PC-9 (cell line): ENCODE measurements at regions not wholly inside any gene's neighbourhood (a gene's known extent, or its start where the extent isn't known, plus 50 kb on each side); places are given as distances from the start of the nearest gene placed in this dataset.

Source experiments
- BruUV-seq: library from RNA; stranded (reverse); fragments of 400-500 nt; replicated peaks from 2 replicates; lab custom pipeline; 2021; lab: Mats Ljungman, UMichigan
- CTCF ChIA-PET: fragments of 300-600 bp; sonication (Branson Sonifier 250); formaldehyde crosslinking; loops from one replicate; lab custom pipeline; 2022; ENCODE audit warnings: antibody characterized with exemption; lab: Charles Lee
- POLR2A ChIA-PET: fragments of 300-600 bp; sonication (Branson Sonifier 250); formaldehyde crosslinking; loops from one replicate; lab custom pipeline; 2022; ENCODE audit warnings: antibody characterized with exemption; ENCODE audit not compliant: unreplicated experiment; lab: Charles Lee
- DNase-seq, 2 experiments: peaks; one replicate each; pipeline versions ENCODE4 v3.0.0 to v3.0.0-alpha.2; 2015 to 2022; ENCODE audit warnings: mixed read lengths in 1 of 2
- H2AFZ ChIP-seq: fragments of 200-600 bp; sonication (generic); 2 replicates; pipeline ENCODE4 v1.8.1; 2017; ENCODE audit warnings: antibody characterized with exemption
- H3F3A ChIP-seq: fragments of 200-600 bp; sonication (generic); 2 replicates; pipeline ENCODE4 v1.8.1; 2017; ENCODE audit warnings: antibody characterized with exemption, mild to moderate bottlenecking, low read depth; ENCODE audit not compliant: insufficient read depth
- H3K27ac ChIP-seq: fragments of 200-600 bp; sonication (generic); 2 replicates; pipeline ENCODE4 v1.6.1; 2016; ENCODE audit warnings: mixed run types
- H3K27me3 ChIP-seq: fragments of 200-600 bp; sonication (generic); 2 replicates; pipeline ENCODE4 v1.6.1; 2016; ENCODE audit warnings: low read depth, mixed run types; ENCODE audit not compliant: insufficient read depth
- H3K36me3 ChIP-seq: fragments of 200-600 bp; sonication (generic); 2 replicates; pipeline ENCODE4 v1.6.1; 2016; ENCODE audit warnings: low read depth, mixed run types
- H3K4me1 ChIP-seq: fragments of 200-600 bp; sonication (generic); replicated peaks from 2 replicates; pipeline ENCODE4 v1.6.1; 2016; ENCODE audit warnings: mixed run types; ENCODE audit not compliant: insufficient read depth
- H3K4me2 ChIP-seq: fragments of 200-600 bp; sonication (generic); 2 replicates; pipeline ENCODE4 v1.6.1; 2017; ENCODE audit warnings: mixed run types
- H3K4me3 ChIP-seq: fragments of 200-600 bp; sonication (generic); 2 replicates; pipeline ENCODE4 v1.6.1; 2016; ENCODE audit warnings: mixed run types
- H3K79me2 ChIP-seq: fragments of 200-600 bp; sonication (generic); 2 replicates; pipeline ENCODE4 v1.6.1; 2017; ENCODE audit warnings: low read depth, mixed run types
- H3K9me2 ChIP-seq: fragments of 200-600 bp; sonication (generic); 2 replicates; pipeline ENCODE4 v1.8.1; 2017; ENCODE audit warnings: mild to moderate bottlenecking; ENCODE audit not compliant: insufficient read depth
- H3K9me3 ChIP-seq: fragments of 200-600 bp; sonication (generic); 2 replicates; pipeline ENCODE4 v1.8.1; 2016; ENCODE audit warnings: low read depth; ENCODE audit not compliant: insufficient read depth
- H4K20me1 ChIP-seq: fragments of 200-600 bp; sonication (generic); 2 replicates; pipeline ENCODE4 v1.8.1; 2017; ENCODE audit not compliant: insufficient read depth
- EZH2 ChIP-seq: fragments of 200-600 bp; sonication (generic); IDR thresholded peaks from 2 replicates; pipeline ENCODE4 v1.8.0; 2017; ENCODE audit warnings: antibody characterized with exemption, low read depth
- intact Hi-C: fragments of 100-400 bp; cut with micrococcal nuclease; formaldehyde crosslinking; loops from one replicate; pipeline ENCODE4 v1.10.0; 2022; ENCODE audit not compliant: unreplicated experiment
- TF ChIP-seq, protein P1 (sequence below): fragments of 200-600 bp; sonication (generic); conservative IDR thresholded peaks from 2 replicates; pipeline ENCODE4 v1.6.1; 2017; ENCODE audit warnings: mixed run types, antibody characterized with exemption, mild to moderate bottlenecking, moderate library complexity

DNA sequence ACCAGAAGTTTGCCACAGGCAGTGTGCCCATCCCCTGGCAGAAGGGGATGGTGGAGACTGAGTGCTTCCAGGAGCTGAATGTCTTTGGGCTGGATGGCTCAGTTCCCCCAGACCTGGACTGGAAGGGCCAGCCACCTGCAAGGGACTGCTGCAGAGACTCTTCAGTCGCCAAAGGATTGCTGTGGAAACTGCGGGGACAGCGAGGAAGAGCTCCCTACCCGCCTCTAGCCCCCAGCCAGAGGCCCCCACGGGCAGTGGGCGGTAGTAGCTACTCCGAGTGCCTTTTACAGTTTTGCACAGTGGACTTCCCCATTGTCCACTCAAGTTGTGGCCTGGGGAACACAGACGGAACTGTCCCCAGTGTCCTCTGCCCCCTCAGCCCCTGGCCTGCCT is 138.5 kb downstream of the ZDHHC20 start:
- POLR2A ChIA-PET: no interaction called here
- H3K9me3 ChIP-seq: no peaks in the 10 kb centered on the region
- BruUV-seq: no TSS peak
- no peaks in the 10 kb centered on the region for H3K79me2 ChIP-seq
- no peak overlapping the region for H3K4me3 ChIP-seq
- no peaks in the 10 kb centered on the region for H3K36me3 ChIP-seq
- H3K4me1 ChIP-seq: no peaks in the 10 kb centered on the region
- DNase-seq: no peak
- H4K20me1 ChIP-seq: no peaks in the 10 kb centered on the region
- TF ChIP-seq EZH2: no peak
- TF ChIP-seq, protein P1, sequence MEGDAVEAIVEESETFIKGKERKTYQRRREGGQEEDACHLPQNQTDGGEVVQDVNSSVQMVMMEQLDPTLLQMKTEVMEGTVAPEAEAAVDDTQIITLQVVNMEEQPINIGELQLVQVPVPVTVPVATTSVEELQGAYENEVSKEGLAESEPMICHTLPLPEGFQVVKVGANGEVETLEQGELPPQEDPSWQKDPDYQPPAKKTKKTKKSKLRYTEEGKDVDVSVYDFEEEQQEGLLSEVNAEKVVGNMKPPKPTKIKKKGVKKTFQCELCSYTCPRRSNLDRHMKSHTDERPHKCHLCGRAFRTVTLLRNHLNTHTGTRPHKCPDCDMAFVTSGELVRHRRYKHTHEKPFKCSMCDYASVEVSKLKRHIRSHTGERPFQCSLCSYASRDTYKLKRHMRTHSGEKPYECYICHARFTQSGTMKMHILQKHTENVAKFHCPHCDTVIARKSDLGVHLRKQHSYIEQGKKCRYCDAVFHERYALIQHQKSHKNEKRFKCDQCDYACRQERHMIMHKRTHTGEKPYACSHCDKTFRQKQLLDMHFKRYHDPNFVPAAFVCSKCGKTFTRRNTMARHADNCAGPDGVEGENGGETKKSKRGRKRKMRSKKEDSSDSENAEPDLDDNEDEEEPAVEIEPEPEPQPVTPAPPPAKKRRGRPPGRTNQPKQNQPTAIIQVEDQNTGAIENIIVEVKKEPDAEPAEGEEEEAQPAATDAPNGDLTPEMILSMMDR: no peak
- H2AFZ ChIP-seq: no peak overlapping the region
- H3K27me3 ChIP-seq: no peaks in the 10 kb centered on the region
- no peak overlapping the region for H3K4me2 ChIP-seq
- H3K27ac ChIP-seq: no peak overlapping the region
- H3F3A ChIP-seq: no peaks in the 10 kb centered on the region
- intact Hi-C loops: no loop called here
- H3K9me2 ChIP-seq: no peaks in the 10 kb centered on the region
- CTCF ChIA-PET: no interaction called here

DNA sequence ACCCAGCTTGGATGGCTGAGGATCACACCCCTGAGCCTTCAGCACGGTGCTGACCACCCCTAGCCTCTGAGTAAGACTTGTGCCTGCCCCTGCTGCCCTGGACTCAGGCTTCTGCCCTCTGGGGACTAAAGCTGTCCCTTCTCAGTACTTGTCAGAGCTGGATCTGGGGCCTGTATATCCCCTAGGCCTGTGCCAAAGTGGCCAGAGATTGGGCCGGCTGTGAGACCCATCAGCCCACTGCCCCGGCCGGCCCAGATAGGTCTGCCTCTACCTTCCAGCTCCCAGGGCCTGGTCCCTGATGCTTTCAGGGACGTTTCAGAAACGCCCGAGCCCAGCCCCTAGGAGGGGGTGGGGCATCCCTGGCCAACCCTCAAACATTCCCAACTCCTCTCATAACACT is 137.8 kb downstream of the ZDHHC20 start:
- Histone ChIP-seq H4K20me1 (no peaks in the 10 kb centered on the region), H3K4me1 (no peaks in the 10 kb centered on the region), H3K27me3 (no peaks in the 10 kb centered on the region), H3K36me3 (no peaks in the 10 kb centered on the region), H3K4me3 (no peak overlapping the region), H2AFZ (no peak overlapping the region), H3K79me2 (no peaks in the 10 kb centered on the region), H3F3A (no peaks in the 10 kb centered on the region), H3K27ac (no peak overlapping the region), H3K9me3 (no peaks in the 10 kb centered on the region), H3K9me2 (no peaks in the 10 kb centered on the region), H3K4me2 (no peak overlapping the region)
- ChIA-PET CTCF (no interaction called here), POLR2A (no interaction called here)
- BruUV-seq: no TSS peak
- DNase-seq: no peak
- intact Hi-C loops: no loop called here
- no peak for TF ChIP-seq EZH2
- TF ChIP-seq, protein P1: no peak

DNA sequence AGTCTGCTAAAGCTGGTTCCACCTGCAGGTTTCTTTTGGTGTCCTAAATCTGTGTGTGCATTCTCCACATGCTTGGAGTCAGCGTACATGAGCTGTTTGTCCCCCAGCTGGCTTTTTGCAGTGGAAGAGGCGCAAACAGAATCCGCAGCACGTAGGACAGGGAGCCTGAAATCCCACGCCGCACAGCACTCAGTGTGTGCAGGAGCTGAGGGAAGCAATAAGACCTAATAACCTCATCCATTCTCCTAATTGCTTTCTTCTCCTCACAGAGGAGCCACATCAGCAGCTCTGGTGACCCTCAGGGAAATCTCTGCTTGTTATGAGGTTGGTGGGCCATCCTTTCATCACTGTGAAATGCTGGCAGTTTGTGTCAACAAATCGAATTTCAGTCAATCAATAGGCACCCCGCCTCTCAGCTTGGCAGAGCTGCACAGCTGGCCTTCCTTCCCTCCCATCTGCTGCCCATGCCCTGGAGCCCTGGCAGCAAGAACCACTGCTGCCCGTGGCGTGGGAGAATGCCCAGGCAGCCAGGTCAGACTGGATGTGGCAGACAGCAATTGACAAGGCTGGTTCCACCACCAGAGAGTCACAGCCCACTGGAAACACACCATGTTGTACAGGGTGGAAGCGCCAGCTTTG is 136.7 kb downstream of the ZDHHC20 start:
- no peaks in the 10 kb centered on the region for H3K36me3 ChIP-seq
- no peak overlapping the region for H3K27ac ChIP-seq
- H3K4me2 ChIP-seq: no peak overlapping the region
- no peak overlapping the region for H3K4me3 ChIP-seq
- no peaks in the 10 kb centered on the region for H3K79me2 ChIP-seq
- CTCF ChIA-PET: no interaction called here
- H3K4me1 ChIP-seq: no peaks in the 10 kb centered on the region
- no peaks in the 10 kb centered on the region for H3K9me3 ChIP-seq
- POLR2A ChIA-PET: no interaction called here
- TF ChIP-seq, protein P1: no peak
- TF ChIP-seq EZH2: no peak
- no peaks in the 10 kb centered on the region for H3F3A ChIP-seq
- no peak overlapping the region for H2AFZ ChIP-seq
- no TSS peak for BruUV-seq
- intact Hi-C loops: no loop called here
- no peaks in the 10 kb centered on the region for H4K20me1 ChIP-seq
- DNase-seq: no peak
- H3K27me3 ChIP-seq: no peaks in the 10 kb centered on the region
- H3K9me2 ChIP-seq: no peaks in the 10 kb centered on the region
